ENCODE measurements at regions not wholly inside any gene's neighbourhood (a gene's known extent, or its start where the extent isn't known, plus 50 kb on each side); places are given as distances from the start of the nearest gene placed in this dataset.
"Not testable (repeated sequence)": the region's sequence is repeated elsewhere in the genome, so short reads cannot be mapped to it uniquely, and the experiment has no call there.

- Histone ChIP-seq H3K36me3 (ENCODE audit: insufficient read depth, low read length) (no peaks in the 10 kb centered on the region), H3K9me3 (ENCODE audit: insufficient read depth, low read depth, low read length) (no peaks in the 10 kb centered on the region), H3F3A (ENCODE audit: low read depth) (no peaks in the 10 kb centered on the region), H2AFZ (ENCODE audit: low read length) (peak overlapping the region; percentile 86), H3K4me1 (ENCODE audit: insufficient read depth, low read length, poor library complexity, severe bottlenecking) (no peaks in the 10 kb centered on the region), H3K4me3 (ENCODE audit: low read length, poor library complexity, severe bottlenecking) (peak overlapping the region; percentile 70), H4K20me1 (ENCODE audit: insufficient read depth, low read length, poor library complexity, severe bottlenecking) (no peaks in the 10 kb centered on the region), H3K27me3 (ENCODE audit: insufficient read depth, low read length, poor library complexity, severe bottlenecking) (no peaks in the 10 kb centered on the region), H3K4me2 (ENCODE audit: low read depth, low read length, poor library complexity, severe bottlenecking) (peak overlapping the region; percentile 69), H3K9ac (ENCODE audit: low read depth, low read length, poor library complexity, severe bottlenecking) (peak overlapping the region; percentile 63), H3K79me2 (ENCODE audit: insufficient read depth, low read length) (no peaks in the 10 kb centered on the region), H3K9me2 (replicated peaks; ENCODE audit: low read depth, low read length) (no peaks in the 10 kb centered on the region)
- TF ChIP-seq EZH2phosphoT487 (IDR thresholded peaks at IDR 0.05; ENCODE audit: borderline replicate concordance): no peak
- TF ChIP-seq CTCF (conservative IDR thresholded peaks at IDR 0.05; ENCODE audit: low read length): no peak
Measured at GRCh38 chr4:9691238-9692065, 90.0 kb upstream of the DRD5 start.

DNA sequence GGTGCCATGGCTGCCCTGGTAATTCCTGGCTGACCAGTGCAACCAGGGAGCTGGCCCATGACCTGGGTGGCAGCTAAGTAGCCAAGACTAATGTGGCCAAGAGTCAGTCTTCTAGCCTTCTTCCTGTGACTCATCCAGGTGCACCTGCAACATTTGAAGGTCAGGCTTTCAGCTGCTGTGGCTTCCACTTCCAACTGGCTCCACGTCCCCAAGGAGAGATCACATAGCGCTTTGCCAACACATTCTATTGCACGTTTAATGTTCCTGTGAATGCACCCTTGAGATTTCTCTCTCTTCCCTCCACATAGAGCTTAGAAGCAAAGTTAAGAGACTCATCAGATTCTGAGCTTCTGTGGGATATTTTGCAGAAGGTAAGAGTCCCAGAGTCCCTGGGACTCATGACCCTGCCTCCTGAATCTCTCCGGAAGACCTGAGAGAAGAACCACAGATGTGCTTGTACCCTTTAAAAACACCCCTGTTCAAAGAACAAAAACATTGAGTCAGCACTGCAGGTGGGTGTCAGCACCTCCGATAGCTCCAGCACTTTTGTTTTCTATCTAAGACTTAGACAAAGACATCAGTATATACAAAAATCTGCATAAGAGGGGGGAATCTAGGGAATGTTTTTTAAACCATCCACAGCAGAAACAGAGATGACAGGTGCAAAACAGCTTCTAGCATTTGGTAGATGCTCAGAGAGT, 88.5 kb upstream of the DRD5 start:
- not testable (repeated sequence) for H3K9me3 ChIP-seq (ENCODE audit: insufficient read depth, low read depth, low read length); H3K4me1 ChIP-seq (ENCODE audit: insufficient read depth, low read length, poor library complexity, severe bottlenecking); H3K79me2 ChIP-seq (ENCODE audit: insufficient read depth, low read length)

GRCh38 chr4:9694403-9694802, 87.0 kb upstream of the DRD5 start:
- not testable (repeated sequence) for H3K36me3 ChIP-seq (ENCODE audit: insufficient read depth, low read length)

More for the DNA sequence above, 88.5 kb upstream of the DRD5 start:
- H2AFZ ChIP-seq (ENCODE audit: low read length); H3K9ac ChIP-seq (ENCODE audit: low read depth, low read length, poor library complexity, severe bottlenecking); H3F3A ChIP-seq (ENCODE audit: low read depth); H3K27me3 ChIP-seq (ENCODE audit: insufficient read depth, low read length, poor library complexity, severe bottlenecking); H3K4me2 ChIP-seq (ENCODE audit: low read depth, low read length, poor library complexity, severe bottlenecking); H3K4me3 ChIP-seq (ENCODE audit: low read length, poor library complexity, severe bottlenecking); H3K36me3 ChIP-seq (ENCODE audit: insufficient read depth, low read length); H3K9me2 ChIP-seq (replicated peaks; ENCODE audit: low read depth, low read length); H4K20me1 ChIP-seq (ENCODE audit: insufficient read depth, low read length, poor library complexity, severe bottlenecking): not testable (repeated sequence)

GRCh38 chr4:9695994-9696393, 85.4 kb upstream of the DRD5 start:
- H3K4me2 ChIP-seq (ENCODE audit: low read depth, low read length, poor library complexity, severe bottlenecking); H3K9me2 ChIP-seq (replicated peaks; ENCODE audit: low read depth, low read length); H3K9ac ChIP-seq (ENCODE audit: low read depth, low read length, poor library complexity, severe bottlenecking); H4K20me1 ChIP-seq (ENCODE audit: insufficient read depth, low read length, poor library complexity, severe bottlenecking); H2AFZ ChIP-seq (ENCODE audit: low read length); H3K4me1 ChIP-seq (ENCODE audit: insufficient read depth, low read length, poor library complexity, severe bottlenecking); H3K9me3 ChIP-seq (ENCODE audit: insufficient read depth, low read depth, low read length); H3K36me3 ChIP-seq (ENCODE audit: insufficient read depth, low read length); H3F3A ChIP-seq (ENCODE audit: low read depth); H3K27me3 ChIP-seq (ENCODE audit: insufficient read depth, low read length, poor library complexity, severe bottlenecking); H3K4me3 ChIP-seq (ENCODE audit: low read length, poor library complexity, severe bottlenecking); H3K79me2 ChIP-seq (ENCODE audit: insufficient read depth, low read length): not testable (repeated sequence)
- peak; percentile 47 for TF ChIP-seq CTCF (conservative IDR thresholded peaks at IDR 0.05; ENCODE audit: low read length)

More at GRCh38 chr4:9694403-9694802, 87.0 kb upstream of the DRD5 start:
- not testable (repeated sequence) for H2AFZ ChIP-seq (ENCODE audit: low read length); H3K4me3 ChIP-seq (ENCODE audit: low read length, poor library complexity, severe bottlenecking); H3K9me2 ChIP-seq (replicated peaks; ENCODE audit: low read depth, low read length); H4K20me1 ChIP-seq (ENCODE audit: insufficient read depth, low read length, poor library complexity, severe bottlenecking); H3K27me3 ChIP-seq (ENCODE audit: insufficient read depth, low read length, poor library complexity, severe bottlenecking); H3K9me3 ChIP-seq (ENCODE audit: insufficient read depth, low read depth, low read length); H3K4me1 ChIP-seq (ENCODE audit: insufficient read depth, low read length, poor library complexity, severe bottlenecking); H3F3A ChIP-seq (ENCODE audit: low read depth); H3K4me2 ChIP-seq (ENCODE audit: low read depth, low read length, poor library complexity, severe bottlenecking); H3K79me2 ChIP-seq (ENCODE audit: insufficient read depth, low read length); H3K9ac ChIP-seq (ENCODE audit: low read depth, low read length, poor library complexity, severe bottlenecking)

DNA sequence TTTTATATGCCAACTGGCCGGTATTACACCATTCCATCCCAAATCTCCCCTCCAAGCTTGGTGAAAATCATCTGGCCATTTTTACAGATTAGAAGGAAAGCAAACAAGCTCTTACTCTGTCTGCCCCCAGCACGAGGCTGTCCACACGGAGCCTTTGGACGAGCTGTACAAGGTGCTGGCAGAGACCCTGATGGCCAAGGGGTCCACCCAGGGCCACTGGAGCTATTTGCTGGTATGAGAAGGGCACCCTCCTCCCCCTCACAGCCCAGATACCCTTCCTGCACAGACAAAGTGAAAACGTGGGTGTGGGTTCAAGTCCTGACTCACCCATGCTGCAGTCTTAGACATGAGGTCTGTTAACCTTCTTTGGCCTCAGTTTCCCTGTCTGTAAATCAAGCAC, 84.9 kb upstream of the DRD5 start:
- H3K36me3 ChIP-seq (ENCODE audit: insufficient read depth, low read length); H2AFZ ChIP-seq (ENCODE audit: low read length); H3K9me2 ChIP-seq (replicated peaks; ENCODE audit: low read depth, low read length); H3K4me2 ChIP-seq (ENCODE audit: low read depth, low read length, poor library complexity, severe bottlenecking); H4K20me1 ChIP-seq (ENCODE audit: insufficient read depth, low read length, poor library complexity, severe bottlenecking); H3K4me3 ChIP-seq (ENCODE audit: low read length, poor library complexity, severe bottlenecking); H3K9me3 ChIP-seq (ENCODE audit: insufficient read depth, low read depth, low read length); H3K27me3 ChIP-seq (ENCODE audit: insufficient read depth, low read length, poor library complexity, severe bottlenecking); H3K9ac ChIP-seq (ENCODE audit: low read depth, low read length, poor library complexity, severe bottlenecking); H3K79me2 ChIP-seq (ENCODE audit: insufficient read depth, low read length); H3K4me1 ChIP-seq (ENCODE audit: insufficient read depth, low read length, poor library complexity, severe bottlenecking); H3F3A ChIP-seq (ENCODE audit: low read depth): not testable (repeated sequence)

- H3K36me3 ChIP-seq (ENCODE audit: insufficient read depth, low read length); H3K27me3 ChIP-seq (ENCODE audit: insufficient read depth, low read length, poor library complexity, severe bottlenecking); H3K4me3 ChIP-seq (ENCODE audit: low read length, poor library complexity, severe bottlenecking); H3K9me2 ChIP-seq (replicated peaks; ENCODE audit: low read depth, low read length); H4K20me1 ChIP-seq (ENCODE audit: insufficient read depth, low read length, poor library complexity, severe bottlenecking); H3K4me2 ChIP-seq (ENCODE audit: low read depth, low read length, poor library complexity, severe bottlenecking); H3K4me1 ChIP-seq (ENCODE audit: insufficient read depth, low read length, poor library complexity, severe bottlenecking); H3K9me3 ChIP-seq (ENCODE audit: insufficient read depth, low read depth, low read length); H3K9ac ChIP-seq (ENCODE audit: low read depth, low read length, poor library complexity, severe bottlenecking); H2AFZ ChIP-seq (ENCODE audit: low read length); H3F3A ChIP-seq (ENCODE audit: low read depth); H3K79me2 ChIP-seq (ENCODE audit: insufficient read depth, low read length): not testable (repeated sequence)
Measured at GRCh38 chr4:9702019-9702418, 79.4 kb upstream of the DRD5 start.

All from Loucy (cell line).